SJSA1 (cell line): ENCODE measurements at regions not wholly inside any gene's neighbourhood (a gene's known extent, or its start where the extent isn't known, plus 50 kb on each side); places are given as distances from the start of the nearest gene placed in this dataset.

Experiments
- DNase-seq, 2 experiments: peaks; one replicate each; pipeline ENCODE4 v3.0.0-alpha.2; 2015 to 2020; ENCODE audit warnings: low spot score in 2 of 2, low read depth in 1 of 2
- H3K27ac ChIP-seq: fragments of 250-450 bp; sonication (Bioruptor Pico); 2 replicates; pipeline ENCODE4 v1.5.1; 2020; ENCODE audit warnings: mild to moderate bottlenecking, moderate library complexity
- H3K27me3 ChIP-seq: fragments of 250-450 bp; sonication (Bioruptor Pico); replicated peaks from 2 replicates; pipeline ENCODE4 v1.5.1; 2020; ENCODE audit warnings: mild to moderate bottlenecking, moderate library complexity
- H3K36me3 ChIP-seq: fragments of 250-450 bp; sonication (Bioruptor Pico); 2 replicates; pipeline ENCODE4 v1.5.1; 2020; ENCODE audit warnings: mild to moderate bottlenecking
- H3K4me1 ChIP-seq: fragments of 250-450 bp; sonication (Bioruptor Pico); replicated peaks from 2 replicates; pipeline ENCODE4 v1.6.1; 2021; ENCODE audit warnings: mild to moderate bottlenecking
- H3K4me3 ChIP-seq: fragments of 250-450 bp; sonication (Bioruptor Pico); 2 replicates; pipeline ENCODE4 v1.5.1; 2020; ENCODE audit warnings: mild to moderate bottlenecking
- H3K9me3 ChIP-seq: fragments of 250-450 bp; sonication (Bioruptor Pico); replicated peaks from 2 replicates; pipeline ENCODE4 v1.5.1; 2020; ENCODE audit warnings: mild to moderate bottlenecking

DNA sequence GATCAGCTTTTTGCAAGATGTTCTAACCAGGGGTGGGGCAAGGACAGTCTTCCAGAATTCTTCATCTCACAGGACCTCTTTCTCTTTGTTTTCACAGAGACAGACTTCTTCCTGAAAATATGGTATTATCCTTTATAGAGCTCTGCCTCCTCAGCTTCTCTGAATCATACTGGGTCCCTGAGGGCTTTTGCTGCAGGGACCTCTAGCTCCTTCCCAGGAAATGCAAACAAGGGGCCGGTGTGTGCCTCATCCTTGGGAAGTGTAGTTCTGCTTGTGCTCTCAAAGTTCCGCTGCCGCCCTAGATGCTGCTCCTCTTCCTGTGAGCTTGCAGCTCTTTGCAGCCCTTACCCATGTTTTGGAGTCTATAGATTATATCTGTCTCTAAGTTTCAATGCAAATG, 99.5 kb upstream of the NPAS2 start:
- Histone ChIP-seq H3K27ac (no peak overlapping the region), H3K4me3 (no peak overlapping the region), H3K36me3 (no peaks in the 10 kb centered on the region), H3K4me1 (no peaks in the 10 kb centered on the region), H3K9me3 (no peaks in the 10 kb centered on the region), H3K27me3 (0 out of 2 replicates have a peak, but pooled peaks cover 3% of the 10 kb centered on the region)
- DNase-seq, result no peak

DNA sequence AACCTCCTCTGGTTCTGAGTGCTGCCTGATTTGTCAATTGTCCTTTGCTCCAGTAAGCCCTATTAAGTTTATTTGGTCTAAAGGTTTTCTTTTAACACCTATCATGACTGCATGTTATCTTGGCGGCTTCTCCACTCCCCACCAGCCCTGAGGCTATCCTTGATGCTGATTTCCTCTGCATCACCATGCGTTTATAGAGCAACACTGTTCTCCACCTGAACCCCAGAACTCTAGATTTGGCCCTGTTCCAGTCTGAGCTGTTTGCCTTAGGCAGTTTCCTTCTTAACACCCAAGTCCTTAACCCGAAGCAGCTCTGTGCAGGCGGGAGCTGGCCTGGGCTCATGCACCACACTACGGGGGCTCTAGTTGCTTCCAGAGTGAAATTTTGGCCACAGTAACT, 98.2 kb upstream of the NPAS2 start:
- Histone ChIP-seq H3K36me3 (no peaks in the 10 kb centered on the region), H3K9me3 (no peaks in the 10 kb centered on the region), H3K4me1 (no peaks in the 10 kb centered on the region), H3K27ac (no peak overlapping the region), H3K27me3 (0 out of 2 replicates have a peak, but pooled peaks cover 3% of the 10 kb centered on the region), H3K4me3 (no peak overlapping the region)
- DNase-seq, result no peak

DNA sequence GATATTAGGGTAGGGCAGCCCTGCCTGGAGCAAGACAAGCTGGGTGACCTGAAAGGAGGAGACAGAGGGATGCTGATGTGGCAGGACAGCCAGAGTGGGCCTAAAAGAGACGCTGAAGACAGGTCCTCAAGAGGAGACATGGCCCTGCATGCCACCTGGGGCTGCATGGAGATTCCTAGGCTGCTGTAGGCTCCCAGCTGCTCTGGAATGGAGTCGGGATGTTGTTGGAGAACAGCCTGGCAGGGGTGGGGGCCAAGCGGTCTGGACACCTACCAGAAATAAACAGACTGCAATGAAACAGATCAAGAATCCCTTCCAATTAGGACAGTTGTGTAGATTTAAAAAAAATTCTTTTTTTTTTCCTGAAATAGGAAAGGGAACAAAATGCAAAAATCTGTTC, 97.8 kb upstream of the NPAS2 start:
- Histone ChIP-seq H3K9me3 (no peaks in the 10 kb centered on the region), H3K36me3 (no peaks in the 10 kb centered on the region), H3K27ac (no peak overlapping the region), H3K4me3 (no peak overlapping the region), H3K27me3 (0 out of 2 replicates have a peak, but pooled peaks cover 3% of the 10 kb centered on the region), H3K4me1 (no peaks in the 10 kb centered on the region)
- DNase-seq, result no peak

DNA sequence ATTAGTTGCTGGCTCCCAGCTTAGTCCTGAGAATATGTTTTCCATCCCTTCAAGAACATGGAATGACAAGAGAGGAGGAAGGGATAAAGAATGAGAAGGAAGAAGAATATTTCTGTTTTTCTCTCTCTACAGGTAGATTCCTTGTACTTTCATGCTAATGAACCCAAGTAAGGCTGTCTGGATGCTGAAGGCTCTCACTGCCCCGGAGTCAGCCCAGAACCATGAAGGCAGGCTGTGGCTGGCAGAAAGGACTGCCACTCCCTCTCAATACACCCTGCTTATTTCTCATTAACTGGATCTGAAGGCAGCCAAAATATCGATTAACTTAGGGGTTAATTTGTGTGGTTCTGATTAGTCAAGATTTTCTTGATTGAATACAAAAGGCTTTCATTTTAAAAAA, 93.1 kb upstream of the NPAS2 start:
- H3K27me3 ChIP-seq, result no peaks in the 10 kb centered on the region
- H3K36me3 ChIP-seq, result no peaks in the 10 kb centered on the region

DNA sequence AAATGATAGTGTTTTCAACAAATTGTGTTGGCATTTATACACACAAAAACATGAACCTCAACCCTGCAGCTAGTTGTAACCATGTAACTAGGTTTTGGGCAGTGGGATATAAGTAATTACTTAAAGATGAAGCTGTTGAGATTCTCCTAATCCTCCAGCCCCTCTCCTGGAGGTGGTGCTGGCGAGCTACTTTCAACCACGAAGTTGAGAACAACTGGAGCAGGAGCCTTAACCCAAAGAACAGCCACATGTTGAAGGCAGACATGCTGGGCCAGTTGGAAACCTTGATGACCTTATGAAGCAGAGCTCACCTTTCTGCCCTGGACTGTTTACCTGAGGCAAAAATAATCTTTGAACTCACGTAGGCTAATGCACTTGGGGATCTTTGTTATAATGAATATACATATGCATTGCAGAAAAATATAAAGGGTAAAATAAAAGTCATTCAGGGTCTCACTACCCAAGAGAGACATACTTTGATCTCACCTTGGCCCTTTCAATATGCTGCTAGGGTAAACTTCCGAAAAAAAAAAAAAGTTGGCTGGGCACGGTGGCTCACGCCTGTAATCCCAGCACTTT, 89.6 kb upstream of the NPAS2 start:
- H3K27me3 ChIP-seq, result no peaks in the 10 kb centered on the region
- H3K4me1 ChIP-seq, result peaks cover 17% of the 10 kb centered on the region
- no peak overlapping the region for H3K4me3 ChIP-seq
- H3K27ac ChIP-seq, result no peak overlapping the region
- no peaks in the 10 kb centered on the region for H3K36me3 ChIP-seq
- peak; percentile 52 to 70 for DNase-seq
- H3K9me3 ChIP-seq, result no peaks in the 10 kb centered on the region

More for the DNA sequence above, 93.1 kb upstream of the NPAS2 start:
- no peak overlapping the region for H3K27ac ChIP-seq
- DNase-seq, result no peak
- peaks cover 6% of the 10 kb centered on the region for H3K4me1 ChIP-seq
- no peak overlapping the region for H3K4me3 ChIP-seq
- H3K9me3 ChIP-seq, result no peaks in the 10 kb centered on the region

DNA sequence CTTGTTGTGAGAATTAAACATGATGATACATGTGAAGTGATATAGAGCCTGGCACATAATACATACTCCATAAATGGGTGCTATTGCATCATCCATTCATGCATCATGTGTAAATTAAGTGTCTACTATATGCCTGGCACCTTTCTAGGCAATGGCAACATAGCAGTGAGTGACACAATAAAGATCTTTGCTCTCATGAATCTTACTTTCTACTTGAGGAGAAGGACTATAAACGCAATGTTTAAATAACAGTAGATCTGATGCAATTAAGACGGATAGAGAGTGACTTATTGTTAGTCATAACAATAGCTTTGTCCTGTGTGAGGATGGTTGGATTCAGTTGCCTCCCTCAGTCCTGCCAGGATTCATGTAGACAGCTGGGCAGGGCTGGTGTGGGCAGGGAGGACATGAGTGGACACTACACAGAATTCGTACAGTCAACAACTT, 88.4 kb upstream of the NPAS2 start:
- H3K4me1 ChIP-seq, result peaks cover 20% of the 10 kb centered on the region
- peak in 1 of 2 experiments; percentile 5 for DNase-seq

DNA sequence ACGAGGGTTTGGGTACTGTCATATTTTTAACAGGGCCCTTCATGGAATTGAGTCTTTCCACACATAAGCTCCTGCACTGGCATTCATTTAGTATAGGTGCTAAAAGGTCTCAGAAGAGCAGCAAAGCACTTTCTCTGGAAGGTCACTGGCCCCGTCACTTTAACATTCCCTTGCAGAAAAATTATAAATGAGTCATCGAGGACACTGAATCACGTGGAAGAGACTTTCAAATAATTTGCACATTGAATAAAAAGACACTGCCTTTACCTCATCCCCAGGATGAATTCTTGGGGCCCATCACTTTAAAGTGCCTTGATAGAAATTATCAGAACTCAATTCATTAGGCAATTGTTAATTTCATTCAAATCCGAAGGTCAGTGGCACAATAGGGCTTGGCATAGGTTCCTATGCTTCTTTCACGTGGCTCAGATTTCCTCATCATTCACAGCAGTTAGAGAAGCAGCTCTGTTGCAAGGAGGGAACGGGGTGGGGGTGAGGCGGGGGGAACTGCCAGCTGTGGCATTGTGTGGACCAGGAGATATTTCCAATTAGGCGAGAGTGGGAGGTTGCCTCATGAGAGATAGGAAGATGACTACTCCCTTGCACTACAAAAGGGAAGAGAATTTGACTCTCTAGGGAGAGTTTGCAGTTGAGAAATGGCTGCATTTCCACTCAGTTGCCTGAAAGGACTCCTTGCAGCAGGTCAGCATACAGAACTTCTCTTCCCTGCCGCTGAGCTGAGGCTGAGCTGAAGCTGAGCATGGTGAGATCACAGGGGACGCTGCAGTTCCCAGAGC, 86.3 kb upstream of the NPAS2 start:
- Histone ChIP-seq H3K4me3 (no peak overlapping the region), H3K9me3 (no peaks in the 10 kb centered on the region)

More for the DNA sequence above, 88.4 kb upstream of the NPAS2 start:
- no peaks in the 10 kb centered on the region for H3K36me3 ChIP-seq
- H3K4me3 ChIP-seq, result no peak overlapping the region
- no peaks in the 10 kb centered on the region for H3K27me3 ChIP-seq
- no peaks in the 10 kb centered on the region for H3K9me3 ChIP-seq
- no peak overlapping the region for H3K27ac ChIP-seq

DNA sequence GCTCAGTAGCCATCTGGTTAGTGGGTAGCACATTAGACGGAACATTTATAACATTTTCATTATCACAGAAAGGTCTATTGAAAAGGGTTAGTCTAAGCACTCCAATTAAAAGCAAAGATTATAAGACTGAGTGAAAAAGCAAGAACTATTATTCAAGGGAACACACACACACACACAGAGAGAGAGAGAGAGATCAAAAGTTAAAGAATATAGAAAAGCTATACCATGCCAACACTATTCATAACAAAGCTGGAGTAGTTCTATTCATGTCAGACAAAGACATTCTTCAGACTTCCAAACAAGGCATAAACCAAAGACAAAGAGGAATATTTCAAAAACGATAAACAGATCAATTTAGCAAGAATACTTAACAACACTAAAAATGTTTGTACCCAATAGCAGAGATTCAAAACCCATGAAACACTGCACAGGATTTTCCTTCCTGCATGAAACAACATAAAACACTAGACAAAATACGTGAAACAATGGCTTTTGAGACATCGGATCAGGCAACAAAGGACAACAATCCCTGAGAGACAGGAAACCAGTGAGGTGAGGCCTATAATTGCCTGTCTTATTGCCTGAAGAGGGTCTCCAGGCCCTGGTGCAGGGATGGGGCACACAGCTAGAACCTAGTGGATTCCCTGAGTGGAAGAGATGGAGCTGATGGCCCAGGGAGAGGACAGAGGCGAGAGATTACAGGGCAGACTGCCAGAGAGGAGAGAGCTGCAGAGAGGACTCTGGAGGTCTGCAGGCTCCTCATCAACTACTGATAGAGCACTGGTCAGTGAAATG, 83.6 kb upstream of the NPAS2 start:
- Histone ChIP-seq H3K9me3 (no peaks in the 10 kb centered on the region), H3K4me1 (peaks cover 20% of the 10 kb centered on the region), H3K36me3 (no peaks in the 10 kb centered on the region), H3K4me3 (no peak overlapping the region), H3K27ac (no peak overlapping the region), H3K27me3 (no peaks in the 10 kb centered on the region)
- DNase-seq, result no peak

More for the DNA sequence above, 86.3 kb upstream of the NPAS2 start:
- peak in 1 of 2 experiments; percentile 39 for DNase-seq
- Histone ChIP-seq H3K36me3 (no peaks in the 10 kb centered on the region), H3K27me3 (no peaks in the 10 kb centered on the region), H3K4me1 (peaks cover 21% of the 10 kb centered on the region), H3K27ac (no peak overlapping the region)

DNA sequence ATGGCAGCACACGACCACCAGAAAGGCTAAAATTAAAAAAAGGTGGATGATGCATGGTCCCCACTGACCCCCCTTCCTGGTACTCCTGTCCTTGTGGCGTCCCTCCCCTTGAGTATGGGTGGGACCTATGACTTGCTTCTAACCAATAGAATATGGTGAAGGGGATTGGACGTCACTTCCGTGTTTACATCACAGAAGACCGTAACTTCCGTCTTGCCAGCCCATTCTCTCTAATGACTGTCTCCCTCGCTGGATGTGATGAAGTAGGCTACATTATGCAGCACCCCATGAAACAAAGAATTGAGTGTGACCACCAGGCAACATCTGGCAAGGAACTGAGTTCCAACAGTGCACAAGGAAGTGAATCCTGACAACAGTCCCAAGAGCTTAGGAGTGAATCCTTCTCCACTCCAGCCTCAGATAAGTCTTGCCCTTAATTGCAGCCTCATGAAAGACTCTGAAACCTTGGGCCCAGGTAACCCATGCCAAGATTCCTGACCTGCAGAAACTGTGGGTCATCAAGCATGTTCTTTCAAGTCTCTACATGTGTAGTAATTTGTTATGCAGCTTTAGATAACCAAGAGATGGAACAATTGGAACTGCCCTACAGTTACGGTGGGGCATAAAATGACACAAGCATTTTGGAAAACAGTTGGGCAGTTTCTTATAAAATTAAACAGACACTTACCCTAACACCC, 80.1 kb upstream of the NPAS2 start:
- Histone ChIP-seq H3K27me3 (no peaks in the 10 kb centered on the region), H3K27ac (no peak overlapping the region), H3K4me3 (no peak overlapping the region), H3K36me3 (no peaks in the 10 kb centered on the region), H3K4me1 (peaks cover 37% of the 10 kb centered on the region), H3K9me3 (no peaks in the 10 kb centered on the region)
- no peak for DNase-seq

DNA sequence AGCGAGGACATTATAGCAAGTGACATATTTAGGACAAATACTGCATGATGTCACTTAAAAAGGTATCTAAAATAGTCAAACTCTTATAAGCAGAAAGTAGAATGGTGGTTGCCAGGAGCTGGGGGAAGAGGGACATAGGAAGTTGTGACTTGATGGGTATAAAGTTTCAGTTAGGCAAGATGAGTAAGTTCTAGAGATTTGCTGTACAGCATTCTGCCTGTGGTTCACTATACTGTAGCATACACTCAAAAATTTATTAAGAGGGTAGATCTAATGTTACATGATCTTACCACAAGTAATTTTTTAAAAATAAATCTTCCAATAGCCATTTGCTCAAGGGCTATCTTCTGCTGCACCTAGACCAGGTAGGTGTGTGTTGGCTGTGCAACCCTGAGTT, 78.1 kb upstream of the NPAS2 start:
- no peaks in the 10 kb centered on the region for H3K36me3 ChIP-seq
- H3K9me3 ChIP-seq, result no peaks in the 10 kb centered on the region
- peak overlapping the region; percentile 99 for H3K27ac ChIP-seq
- DNase-seq, result no peak
- H3K4me1 ChIP-seq, result peaks cover 36% of the 10 kb centered on the region
- H3K4me3 ChIP-seq, result no peak overlapping the region
- H3K27me3 ChIP-seq, result no peaks in the 10 kb centered on the region

DNA sequence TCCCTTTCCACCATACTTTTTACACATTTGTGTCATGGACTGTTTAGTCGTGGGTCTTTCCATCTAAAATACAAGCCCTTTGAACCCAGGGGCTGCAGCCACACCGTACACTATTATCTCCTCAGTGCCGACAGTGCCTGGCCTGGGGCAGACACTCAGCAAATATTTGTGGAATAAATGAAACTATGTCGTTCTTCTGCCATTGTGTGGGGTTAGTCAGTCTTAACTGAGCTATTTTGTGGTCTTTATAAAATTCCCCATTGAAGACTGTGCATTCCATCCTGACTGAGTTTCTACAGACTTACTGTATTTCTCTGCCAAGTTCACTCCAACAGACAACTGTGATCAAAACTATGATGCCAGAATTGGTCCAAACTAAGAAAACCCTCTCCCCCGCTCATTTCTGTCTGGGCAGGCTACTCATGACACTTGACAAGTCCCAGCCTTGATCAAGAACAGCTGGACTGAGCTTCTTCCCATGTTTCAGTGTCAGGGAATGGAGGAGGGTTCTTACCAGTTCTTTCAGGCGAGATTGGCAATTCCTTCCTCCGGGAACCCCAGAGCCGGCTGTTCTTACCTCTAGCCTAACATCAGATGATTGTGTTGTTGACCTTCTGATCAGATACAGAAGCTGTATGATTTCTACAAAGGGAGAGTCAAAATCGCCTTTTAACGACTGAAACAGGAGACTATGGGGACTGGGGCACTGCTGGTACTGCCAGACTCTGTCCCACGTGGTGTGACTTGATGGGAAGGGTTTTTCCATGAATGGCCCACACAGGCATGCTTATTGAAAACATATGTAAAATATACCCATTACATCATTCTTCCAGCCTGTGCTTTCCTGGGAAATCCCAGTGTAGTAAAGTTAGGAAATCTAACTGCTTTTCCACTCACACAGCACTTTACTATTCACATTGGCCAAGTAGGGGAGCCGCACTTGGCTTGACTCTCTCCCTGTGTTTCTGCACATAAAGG, 77.4 kb upstream of the NPAS2 start:
- DNase-seq, result peak; percentile 82 to 95
- H3K27me3 ChIP-seq, result no peaks in the 10 kb centered on the region
- H3K4me3 ChIP-seq, result 0 out of 2 replicates have a peak overlapping the region, but pooled peaks have one; percentile 2
- no peaks in the 10 kb centered on the region for H3K9me3 ChIP-seq
- H3K27ac ChIP-seq, result peak overlapping the region; percentile 99
- H3K4me1 ChIP-seq, result peaks cover 39% of the 10 kb centered on the region
- no peaks in the 10 kb centered on the region for H3K36me3 ChIP-seq

DNA sequence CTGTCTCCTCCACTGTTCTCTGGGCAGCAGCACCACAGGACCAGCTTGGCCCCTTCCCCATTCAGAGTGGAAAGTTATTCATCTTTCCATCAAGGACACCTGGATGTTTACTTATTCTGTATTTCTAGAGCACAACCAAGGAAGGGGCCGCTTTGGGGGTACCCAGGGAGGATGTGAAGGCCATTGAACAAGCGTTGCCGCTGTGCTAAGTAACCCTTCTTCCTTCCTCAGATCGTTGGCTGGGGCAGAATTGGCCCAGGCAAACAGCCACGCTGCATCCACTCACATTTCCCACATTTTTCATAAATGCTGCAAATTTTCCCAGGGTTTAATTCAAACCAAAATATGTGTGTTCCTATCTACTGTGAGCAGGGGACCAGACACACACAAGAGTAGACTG, 76.2 kb upstream of the NPAS2 start:
- H3K9me3 ChIP-seq, result no peaks in the 10 kb centered on the region
- H3K36me3 ChIP-seq, result no peaks in the 10 kb centered on the region
- H3K27ac ChIP-seq, result peak overlapping the region; percentile 99
- DNase-seq, result no peak
- H3K27me3 ChIP-seq, result no peaks in the 10 kb centered on the region
- no peak overlapping the region for H3K4me3 ChIP-seq
- peaks cover 51% of the 10 kb centered on the region for H3K4me1 ChIP-seq
